COLO668 (cell line): ENCODE measurements at regions not wholly inside any gene's neighbourhood (a gene's known extent, or its start where the extent isn't known, plus 50 kb on each side); places are given as distances from the start of the nearest gene placed in this dataset.
"Not testable (repeated sequence)": the region's sequence is repeated elsewhere in the genome, so short reads cannot be mapped to it uniquely, and the experiment has no call there.

Experiments
- DNase-seq: peaks from one replicate; lab custom pipeline; 2025; ENCODE audit not compliant: unreplicated experiment; lab: John Stamatoyannopoulos, UW

GRCh38 chr1:219039017-219039681 is 134.5 kb upstream of the LYPLAL1 start:
- DNase-seq, result no peak

GRCh38 chr1:219039682-219040154 is 134.0 kb upstream of the LYPLAL1 start:
- no peak for DNase-seq

DNA sequence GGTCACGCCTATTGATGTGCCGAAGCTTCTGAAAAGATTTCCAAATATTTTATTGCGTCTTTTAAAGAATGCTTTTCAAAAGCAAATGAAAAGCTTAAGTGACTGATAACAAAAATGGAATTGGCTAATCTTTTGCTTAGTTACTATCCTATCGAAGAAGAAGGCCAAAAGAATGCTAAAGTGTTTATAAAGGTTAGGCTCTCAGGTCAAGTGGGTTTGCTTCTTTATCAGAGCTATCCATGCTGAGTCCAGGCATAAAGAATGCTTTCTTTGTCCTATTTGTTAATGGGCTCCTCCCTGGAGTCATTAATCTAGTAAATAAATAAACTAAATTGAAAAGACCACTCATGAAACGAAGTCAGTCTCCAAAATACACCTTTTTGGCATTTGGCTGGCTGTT is 133.4 kb upstream of the LYPLAL1 start:
- no peak for DNase-seq

DNA sequence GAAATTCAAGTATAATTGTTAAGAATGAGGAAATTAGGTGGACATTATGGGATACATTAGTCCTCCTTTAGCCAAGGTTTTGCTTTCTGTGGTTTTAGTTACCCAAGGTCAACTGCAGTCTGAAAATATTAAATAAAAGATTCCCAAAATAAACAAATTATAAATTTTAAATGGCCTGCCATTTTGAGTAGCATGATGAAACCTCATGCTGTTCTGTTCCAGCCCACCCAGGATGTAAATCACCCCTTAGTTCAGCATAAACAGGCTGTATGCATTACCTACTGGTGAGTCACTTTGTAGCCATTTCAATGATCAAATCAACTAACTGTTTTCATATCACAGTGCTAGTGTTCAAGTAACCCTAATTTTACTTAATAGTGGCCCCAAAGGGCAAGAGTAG is 132.5 kb upstream of the LYPLAL1 start:
- DNase-seq, result no peak

DNA sequence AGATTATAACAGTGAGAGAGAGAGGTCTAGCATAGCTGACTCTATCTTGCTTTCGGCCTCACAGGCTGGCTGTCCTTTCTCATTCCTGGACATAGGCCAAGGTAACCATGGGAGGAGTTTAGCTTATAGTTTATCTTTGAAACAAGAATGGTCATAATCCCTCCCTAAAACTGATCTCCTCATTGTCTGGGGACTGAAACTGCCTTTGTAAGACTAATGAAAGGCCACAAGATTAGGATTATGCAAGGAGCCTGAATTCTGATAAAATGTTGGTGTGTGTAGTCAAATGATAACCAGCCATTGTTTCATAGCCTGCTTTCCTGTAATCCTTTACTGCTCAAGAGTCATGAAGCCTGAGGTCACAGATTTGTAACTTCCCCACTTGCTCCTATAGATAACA is 131.9 kb upstream of the LYPLAL1 start:
- no peak for DNase-seq

DNA sequence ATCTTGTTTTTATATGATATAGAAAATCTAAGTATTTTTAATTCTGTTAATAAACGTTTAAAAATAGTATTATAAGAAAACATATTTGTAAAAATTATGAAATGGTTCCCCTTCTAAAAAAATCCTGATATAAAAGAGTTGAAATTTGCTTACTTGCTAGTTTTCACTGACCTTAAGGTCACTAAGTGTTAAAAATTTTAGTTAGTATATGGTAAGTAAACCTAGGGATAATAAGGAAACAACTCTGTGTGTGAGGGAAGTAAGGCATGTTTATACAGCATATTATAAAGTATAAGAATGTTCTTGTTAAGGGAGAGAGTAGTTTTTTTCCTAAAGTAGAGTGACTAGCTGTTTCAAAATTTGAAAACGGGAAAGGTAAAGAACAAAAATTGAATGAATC is 130.9 kb upstream of the LYPLAL1 start:
- no peak for DNase-seq

DNA sequence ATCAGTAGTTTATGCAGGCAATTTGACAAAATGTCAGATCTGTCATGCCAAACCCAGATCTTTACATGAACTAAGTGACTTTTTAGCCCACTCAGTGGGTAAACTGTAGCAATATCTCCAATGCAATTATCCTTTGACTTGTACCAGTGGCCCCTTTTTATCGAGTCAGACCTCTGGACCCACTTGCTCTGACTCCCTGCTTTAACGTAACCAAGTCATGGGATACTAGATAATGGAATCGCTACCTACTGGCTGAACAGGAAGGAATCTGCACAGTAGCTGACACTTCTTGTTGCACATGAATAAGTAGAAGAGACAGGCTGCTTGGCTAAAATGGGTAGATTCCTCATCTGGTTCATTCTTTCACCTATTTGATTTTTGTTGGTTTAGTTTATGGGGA is 128.4 kb upstream of the LYPLAL1 start:
- no peak for DNase-seq

GRCh38 chr1:219049501-219049900 is 124.2 kb upstream of the LYPLAL1 start:
- no peak for DNase-seq

- DNase-seq, result no peak
These were observed 123.4 kb upstream of the LYPLAL1 start for GRCh38 chr1:219050086-219050821.

- no peak for DNase-seq
These were observed 122.9 kb upstream of the LYPLAL1 start for GRCh38 chr1:219050822-219051125.

GRCh38 chr1:219051547-219051946 is 122.1 kb upstream of the LYPLAL1 start:
- no peak for DNase-seq

DNA sequence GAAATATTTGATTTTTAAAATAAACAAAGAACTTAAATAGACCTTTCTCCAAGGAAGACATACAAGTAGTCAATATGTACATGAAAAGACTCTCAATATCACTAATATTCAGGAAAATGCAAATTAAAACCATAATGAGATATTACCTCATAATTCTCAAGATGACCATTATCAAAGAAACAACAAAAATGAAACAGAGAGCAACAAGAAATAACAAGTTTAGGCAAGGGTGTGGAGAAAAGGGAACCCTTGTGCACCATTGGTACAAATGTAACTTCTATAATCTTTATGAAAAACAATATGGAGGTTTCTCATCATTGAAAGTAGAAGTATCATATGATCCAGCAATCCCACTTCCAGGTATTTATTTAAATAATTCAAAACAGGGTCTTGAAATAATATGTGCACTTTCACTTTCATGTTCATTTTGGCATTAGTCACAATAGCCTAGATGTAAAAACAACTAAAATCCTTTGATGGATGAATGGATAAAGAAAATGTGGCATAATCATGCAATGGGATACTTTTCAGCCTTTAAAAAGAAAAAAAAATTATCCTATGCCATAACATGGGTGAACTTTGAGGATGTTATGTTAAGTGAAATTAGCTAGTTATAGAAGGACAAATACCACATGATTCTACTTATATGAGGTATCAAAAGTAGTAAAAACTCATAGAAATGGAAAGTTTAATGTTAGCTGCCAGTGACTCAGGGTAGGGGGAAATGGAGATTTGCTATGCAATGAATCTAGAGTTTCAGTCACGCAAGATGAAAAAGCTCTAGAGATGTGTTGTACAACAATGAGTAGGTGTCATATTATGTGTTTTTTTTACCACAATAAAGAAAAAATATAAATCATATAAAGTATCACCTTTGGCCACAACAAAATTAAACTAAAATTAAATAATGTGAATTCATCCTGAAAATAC is 114.5 kb upstream of the LYPLAL1 start:
- no peak for DNase-seq

DNA sequence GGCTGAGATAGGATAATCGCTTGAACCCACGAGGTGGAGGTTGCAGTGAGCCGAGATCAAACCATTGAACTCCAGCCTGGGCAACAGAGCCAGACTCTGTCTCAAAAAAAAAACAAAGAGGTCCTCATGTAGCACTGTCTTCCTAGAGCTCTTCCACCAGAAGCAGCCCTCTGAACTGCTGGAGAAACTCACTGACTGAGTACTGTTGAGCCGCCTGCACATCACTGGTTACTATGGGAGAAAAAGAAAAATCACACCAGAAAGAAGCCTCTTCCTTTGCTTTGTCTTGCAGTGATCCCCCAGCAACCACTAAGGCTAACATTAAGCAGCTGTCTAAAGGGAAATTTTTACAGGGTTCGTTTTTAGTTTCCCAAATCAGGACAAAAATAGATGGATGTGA is 112.9 kb upstream of the LYPLAL1 start:
- DNase-seq, result no peak

GRCh38 chr1:219062161-219062560 is 111.5 kb upstream of the LYPLAL1 start:
- no peak for DNase-seq

DNA sequence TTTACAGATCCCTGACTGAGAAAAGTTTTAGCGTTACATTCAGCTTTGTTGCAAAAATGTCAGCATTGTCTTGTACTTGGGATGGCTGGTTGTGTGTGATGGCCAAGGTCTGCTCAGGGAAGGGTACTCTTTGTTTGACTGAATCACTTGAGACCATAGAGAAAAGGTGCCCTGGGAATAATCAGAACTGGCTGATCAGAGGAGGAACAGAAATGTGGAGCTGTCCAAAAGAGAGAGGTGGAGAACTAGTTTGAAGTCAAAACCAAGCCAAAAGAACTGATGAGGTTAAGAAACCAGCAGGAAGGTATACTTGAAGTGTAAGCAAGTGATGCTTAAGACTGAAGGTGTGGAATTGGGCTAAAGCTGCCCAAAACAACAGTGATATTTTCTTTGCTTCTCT is 107.6 kb upstream of the LYPLAL1 start:
- no peak for DNase-seq

- DNase-seq, result no peak
These were observed 106.9 kb upstream of the LYPLAL1 start for GRCh38 chr1:219066631-219067349.

- no peak for DNase-seq
These were observed 106.3 kb upstream of the LYPLAL1 start for GRCh38 chr1:219067350-219067712.

- not testable (repeated sequence) for DNase-seq
These were observed 103.3 kb upstream of the LYPLAL1 start for GRCh38 chr1:219070395-219070794.

DNA sequence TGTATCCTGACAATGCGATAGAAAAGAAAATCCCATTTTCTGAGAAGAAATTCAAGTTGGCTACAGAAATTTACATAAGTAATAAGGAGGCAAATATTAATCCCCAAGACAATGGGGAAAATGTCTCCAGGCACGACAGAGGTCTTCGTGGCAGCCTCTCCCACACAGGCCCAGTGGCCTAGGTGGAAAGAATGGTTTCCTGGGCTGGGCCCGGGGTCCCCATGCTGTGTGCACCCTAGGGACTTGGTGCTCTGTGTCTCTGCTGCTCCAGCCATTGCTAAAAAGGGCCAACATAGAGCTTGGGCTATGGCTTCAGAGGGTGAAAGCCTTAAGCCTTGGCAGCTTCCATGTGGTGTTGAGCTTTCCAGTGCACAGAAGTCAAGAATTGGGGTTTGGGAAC is 102.5 kb upstream of the LYPLAL1 start:
- DNase-seq, result no peak

GRCh38 chr1:219072329-219072728 is 101.3 kb upstream of the LYPLAL1 start:
- DNase-seq, result no peak

DNA sequence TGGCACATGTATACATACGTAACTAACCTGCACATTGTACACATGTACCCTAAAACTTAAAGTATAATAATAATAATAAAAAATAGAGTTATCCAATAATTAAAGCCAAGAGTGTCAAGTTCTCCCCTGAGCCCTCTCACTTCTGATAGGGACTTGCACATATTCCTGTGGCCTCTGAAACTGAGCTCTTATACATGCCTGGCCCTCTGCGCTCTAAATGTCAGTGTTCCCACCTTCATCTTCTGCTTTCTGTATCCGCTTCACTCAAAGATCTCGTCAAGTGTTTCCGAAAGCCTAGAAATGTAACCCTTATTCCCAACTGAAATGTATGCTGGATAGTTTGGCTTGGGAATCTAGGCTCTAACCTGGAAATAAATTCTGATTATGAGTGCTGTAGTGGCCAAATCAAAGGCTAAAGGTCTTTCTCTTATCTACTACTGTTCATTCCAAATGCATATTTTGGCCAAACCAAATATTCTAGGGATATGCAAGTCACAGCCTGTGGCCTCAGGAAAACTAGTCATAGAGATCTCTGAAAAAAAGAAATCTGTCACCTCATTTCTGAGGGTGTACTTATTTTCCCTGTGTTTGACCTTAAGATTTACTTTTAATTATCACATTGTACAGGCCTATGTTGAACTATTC is 99.5 kb upstream of the LYPLAL1 start:
- DNase-seq, result no peak
